NCI-H1436 (cell line): ENCODE measurements at regions not wholly inside any gene's neighbourhood (a gene's known extent, or its start where the extent isn't known, plus 50 kb on each side); places are given as distances from the start of the nearest gene placed in this dataset.

ENCODE experiments used
- DNase-seq: peaks from one replicate; lab custom pipeline; 2025; lab: John Stamatoyannopoulos, UW

DNA sequence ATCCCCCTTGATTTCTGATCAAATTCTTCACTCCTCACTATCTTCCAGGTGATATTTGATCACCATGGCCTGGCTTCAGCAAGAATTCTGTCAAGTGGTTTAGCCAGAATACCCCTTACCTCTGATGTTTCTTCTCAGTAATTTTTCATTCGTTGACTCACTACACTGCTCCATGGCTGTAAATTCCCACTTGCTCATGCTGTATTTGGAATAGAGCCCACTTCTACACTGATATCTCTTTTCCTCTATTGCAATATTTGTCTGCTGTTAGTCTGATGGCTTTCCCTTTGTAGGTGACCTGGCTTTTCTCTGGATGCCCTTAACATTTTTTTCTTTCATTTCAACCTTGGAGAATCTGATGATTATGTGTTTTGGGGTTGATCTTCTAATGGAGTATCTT is 73.9 kb upstream of the DIPK2B start:
- DNase-seq, result no peak

DNA sequence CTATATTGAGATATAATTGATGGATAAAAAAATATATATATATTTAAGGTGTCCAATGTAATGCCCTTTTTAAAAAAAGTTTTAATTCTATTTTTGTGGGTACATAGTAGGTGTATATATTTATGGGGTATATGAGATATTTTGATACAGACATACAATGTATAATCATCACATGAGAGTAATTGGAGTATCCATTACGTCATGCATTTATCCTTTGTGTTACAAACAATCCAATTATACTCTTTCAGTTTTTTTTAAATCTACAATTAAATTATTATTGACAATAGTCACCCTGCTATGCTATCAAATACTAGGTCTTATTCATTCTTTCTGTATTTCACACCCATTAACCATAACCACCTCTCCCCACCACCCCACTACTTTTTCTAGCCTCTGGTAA is 66.3 kb upstream of the DIPK2B start:
- DNase-seq, result no peak

DNA sequence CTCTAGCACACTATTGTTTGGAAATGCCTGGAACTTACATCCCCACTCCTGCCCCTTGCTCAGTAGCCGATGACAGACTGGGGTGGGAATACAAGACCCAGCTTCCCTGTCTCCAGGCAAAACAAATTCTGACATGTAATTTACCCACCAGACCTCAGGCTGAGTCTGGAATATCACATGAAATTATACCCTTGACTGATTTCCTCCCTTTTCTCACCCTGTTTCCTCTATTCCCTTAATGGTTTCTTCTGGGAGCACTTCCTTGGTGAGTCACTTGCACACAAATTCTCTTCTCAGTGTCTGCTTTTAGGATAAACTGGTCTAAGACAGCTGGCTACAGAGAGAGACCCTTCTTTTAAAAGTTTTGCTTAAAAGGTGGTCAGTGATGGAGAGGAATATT is 65.8 kb upstream of the DIPK2B start:
- no peak for DNase-seq

GRCh38 chrX:45264865-45265264 is 64.2 kb upstream of the DIPK2B start:
- DNase-seq, result no peak

DNA sequence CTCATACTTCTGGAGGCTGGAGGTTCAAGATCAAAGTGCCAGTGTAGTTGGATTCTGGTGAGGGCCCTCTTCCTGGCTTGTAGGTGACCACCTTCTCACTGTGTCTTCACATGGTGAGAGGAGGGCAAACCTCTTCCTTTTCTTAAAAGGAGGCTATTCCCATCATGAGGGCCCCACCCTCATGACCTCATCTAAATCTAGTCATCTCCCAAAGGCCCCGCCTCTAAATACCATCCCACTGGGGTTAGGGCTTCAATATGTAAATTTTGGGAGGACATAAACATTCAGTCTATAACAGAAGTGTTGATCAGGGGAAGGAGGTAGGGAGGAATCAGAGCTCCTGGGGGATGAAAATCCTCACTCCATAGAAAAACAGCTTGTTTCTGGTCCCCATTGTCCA is 60.8 kb upstream of the DIPK2B start:
- DNase-seq, result no peak

DNA sequence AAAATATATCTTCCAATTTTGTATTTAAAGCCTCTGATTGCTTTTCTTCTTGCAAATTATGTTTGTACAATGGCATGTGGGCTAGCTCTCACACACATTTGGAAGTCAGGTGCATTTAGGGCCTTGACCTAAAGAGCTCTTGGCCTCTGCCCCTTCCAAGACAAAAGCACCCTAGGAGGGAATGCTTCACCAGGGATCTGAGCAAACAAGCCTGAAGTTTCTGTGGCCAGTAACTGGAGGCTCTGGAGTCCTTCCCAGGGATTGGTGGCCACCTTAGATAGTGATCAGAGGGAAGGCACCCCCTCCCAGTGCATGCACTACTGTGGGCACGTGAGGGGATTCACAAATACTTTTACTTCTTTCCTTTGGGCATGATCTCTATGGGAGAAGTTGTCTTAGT is 60.3 kb upstream of the DIPK2B start:
- DNase-seq, result no peak

DNA sequence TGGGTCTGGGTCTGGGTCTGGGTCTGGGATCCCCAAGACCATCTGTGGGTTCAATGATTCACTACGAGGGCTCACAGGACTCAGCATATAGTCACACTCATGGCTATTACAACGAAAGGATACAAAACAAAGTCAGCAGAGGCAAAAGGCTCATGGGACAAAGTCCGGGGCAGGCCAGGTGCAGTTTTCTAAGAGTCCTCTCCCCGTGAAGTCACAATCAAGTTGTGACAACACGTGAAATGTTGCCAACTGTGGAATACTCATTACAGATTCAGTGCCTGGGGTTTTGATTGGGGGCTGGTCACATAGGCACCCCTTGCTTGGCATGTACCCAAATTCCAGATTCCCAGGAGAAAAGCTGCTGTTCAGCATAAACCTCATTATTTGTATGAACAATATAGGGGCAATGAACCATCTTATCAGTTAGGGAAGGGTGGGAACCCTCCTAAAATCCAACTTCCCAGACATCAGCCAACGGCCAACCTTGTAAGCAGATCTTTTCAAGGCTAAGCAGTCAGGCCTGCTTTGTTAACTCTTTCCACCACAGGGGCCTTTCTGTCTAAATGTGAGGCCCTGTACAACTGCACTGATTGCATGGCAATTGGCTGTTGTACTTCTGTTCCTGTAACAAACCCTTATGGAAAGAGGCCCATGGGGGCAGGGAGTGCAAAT is 58.2 kb upstream of the DIPK2B start:
- no peak for DNase-seq
